K562 (cell line): ENCODE measurements at regions not wholly inside any gene's neighbourhood (a gene's known extent, or its start where the extent isn't known, plus 50 kb on each side); places are given as distances from the start of the nearest gene placed in this dataset.
A peak's percentile ranks its signal among the peaks of the same experiment; 100 is the strongest.

Experiments used
- ATF7 ChIP-seq: fragments of 450-650 bp; IDR thresholded peaks from 2 replicates; pipeline ENCODE4 v1.7.1; 2014; ENCODE audit warnings: mild to moderate bottlenecking, moderate library complexity
- CXXC5 ChIP-seq: fragments of 250-450 bp; sonication (Bioruptor Pico); IDR thresholded peaks from 2 replicates; pipeline ENCODE4 v1.8.0; 2022; ENCODE audit warnings: inconsistent platforms, mild to moderate bottlenecking, moderate library complexity
- HNRNPK ChIP-seq: fragments of 200-400 bp; formaldehyde crosslinking; IDR thresholded peaks from one replicate; pipeline ENCODE4 v1.6.1; 2018; ENCODE audit warnings: mild to moderate bottlenecking, low read depth, low read length; ENCODE audit not compliant: poor library complexity, severe bottlenecking
- MTA1 ChIP-seq: fragments of 450-650 bp; IDR thresholded peaks from 2 replicates; pipeline ENCODE4 v1.6.1; 2017; ENCODE audit warnings: borderline replicate concordance
- MXI1 ChIP-seq: IDR thresholded peaks from 2 replicates; pipeline ENCODE4 v1.6.1; 2011; ENCODE audit warnings: low read depth, mild to moderate bottlenecking, improper control_type of control experiment, low read length
- NRF1 ChIP-seq, 2 experiments: fragments of 450-650 bp; IDR thresholded peaks in 1 of 2; conservative IDR thresholded peaks in 1 of 2; 2 replicates each; pipeline ENCODE4 v1.6.1; 2014; ENCODE audit warnings: mild to moderate bottlenecking in 2 of 2
- PHB2 ChIP-seq: fragments of 450-650 bp; IDR thresholded peaks from 2 replicates; pipeline ENCODE4 v1.6.1; 2017; ENCODE audit warnings: low read depth
- RFX5 ChIP-seq: IDR thresholded peaks from 2 replicates; pipeline ENCODE4 v1.6.1; 2011; ENCODE audit warnings: low read depth, mild to moderate bottlenecking, improper control_type of control experiment, low read length
- SAFB ChIP-seq: fragments of 200-400 bp; formaldehyde crosslinking; IDR thresholded peaks from 2 replicates; pipeline ENCODE4 v1.6.1; 2017; ENCODE audit warnings: low read depth, low read length, borderline replicate concordance
- SAFB2 ChIP-seq: fragments of 200-400 bp; formaldehyde crosslinking; IDR thresholded peaks from 2 replicates; pipeline ENCODE4 v1.6.1; 2018; ENCODE audit warnings: borderline replicate concordance, low read length, low read depth, moderate library complexity; ENCODE audit not compliant: severe bottlenecking
- SNRNP70 ChIP-seq: fragments of 200-400 bp; formaldehyde crosslinking; optimal IDR thresholded peaks from 2 replicates; pipeline ENCODE3; 2017; ENCODE audit warnings: low read depth, low read length
- SPI1 ChIP-seq: IDR thresholded peaks from 2 replicates; pipeline ENCODE4 v1.6.1; 2011; ENCODE audit warnings: low read depth, low read length, control low read depth, borderline replicate concordance
- SRSF3 ChIP-seq: fragments of 200-400 bp; formaldehyde crosslinking; IDR thresholded peaks from 2 replicates; pipeline ENCODE4 v1.6.1; 2016; ENCODE audit warnings: mild to moderate bottlenecking, low read length, moderate library complexity; ENCODE audit not compliant: insufficient read depth
- STAG1 ChIP-seq: sonication (generic); formaldehyde crosslinking; IDR thresholded peaks from 2 replicates; pipeline ENCODE4 v1.5.0; 2020; ENCODE audit warnings: missing genetic modification reagents, borderline replicate concordance
- TAF1 ChIP-seq: IDR thresholded peaks from 2 replicates; pipeline ENCODE4 v1.6.1; 2011; ENCODE audit warnings: mild to moderate bottlenecking, low read length, moderate library complexity; ENCODE audit not compliant: insufficient read depth, control insufficient read depth, severe bottlenecking; ENCODE audit errors: extremely low read depth
- TEAD2 ChIP-seq: fragments of 450-650 bp; IDR thresholded peaks from 2 replicates; pipeline ENCODE4 v1.6.1; 2016; ENCODE audit warnings: missing genetic modification characterization, control low read depth, missing compliant biosample characterization
- THRAP3 ChIP-seq: fragments of 450-650 bp; IDR thresholded peaks from 2 replicates; pipeline ENCODE4 v1.6.1; 2016; ENCODE audit warnings: mild to moderate bottlenecking, inconsistent platforms, borderline replicate concordance
- ZNF431 ChIP-seq: sonication (generic); formaldehyde crosslinking; IDR thresholded peaks from 2 replicates; pipeline ENCODE4 v1.8.0; 2022; ENCODE audit warnings: mild to moderate bottlenecking, missing genetic modification reagents
- ZNF778 ChIP-seq: fragments of 450-650 bp; formaldehyde crosslinking; IDR thresholded peaks from 2 replicates; pipeline ENCODE4 v1.4.0; 2020; ENCODE audit warnings: mild to moderate bottlenecking, moderate library complexity
- TF ChIP-seq, protein P1 (sequence below), 2 experiments: fragments of 450-650 bp in 1 of 2; sonication (generic) in 1 of 2; formaldehyde crosslinking in 1 of 2; IDR thresholded peaks in 1 of 2; conservative IDR thresholded peaks in 1 of 2; 2 replicates each; pipeline versions ENCODE4 v1.6.1 to v1.8.1; 2016 to 2023; ENCODE audit warnings: mild to moderate bottlenecking in 2 of 2, moderate library complexity in 2 of 2, inconsistent platforms in 1 of 2, missing genetic modification reagents in 1 of 2
- TF ChIP-seq, protein P2 (sequence below): fragments of 250-450 bp; sonication (Bioruptor Pico); IDR thresholded peaks from 2 replicates; pipeline ENCODE4 v1.6.1; 2021; ENCODE audit warnings: mild to moderate bottlenecking
- TF ChIP-seq, protein P3 (sequence below): fragments of 200-800 bp; sonication (Bioruptor generic); IDR thresholded peaks from 2 replicates; pipeline ENCODE4 v1.6.1; 2017; ENCODE audit warnings: missing genetic modification characterization, missing compliant biosample characterization
- TF ChIP-seq, protein P4 (sequence below): fragments of 200-400 bp; formaldehyde crosslinking; IDR thresholded peaks from 2 replicates; pipeline ENCODE4 v1.6.1; 2017; ENCODE audit warnings: mild to moderate bottlenecking, low read depth, low read length, moderate library complexity

DNA sequence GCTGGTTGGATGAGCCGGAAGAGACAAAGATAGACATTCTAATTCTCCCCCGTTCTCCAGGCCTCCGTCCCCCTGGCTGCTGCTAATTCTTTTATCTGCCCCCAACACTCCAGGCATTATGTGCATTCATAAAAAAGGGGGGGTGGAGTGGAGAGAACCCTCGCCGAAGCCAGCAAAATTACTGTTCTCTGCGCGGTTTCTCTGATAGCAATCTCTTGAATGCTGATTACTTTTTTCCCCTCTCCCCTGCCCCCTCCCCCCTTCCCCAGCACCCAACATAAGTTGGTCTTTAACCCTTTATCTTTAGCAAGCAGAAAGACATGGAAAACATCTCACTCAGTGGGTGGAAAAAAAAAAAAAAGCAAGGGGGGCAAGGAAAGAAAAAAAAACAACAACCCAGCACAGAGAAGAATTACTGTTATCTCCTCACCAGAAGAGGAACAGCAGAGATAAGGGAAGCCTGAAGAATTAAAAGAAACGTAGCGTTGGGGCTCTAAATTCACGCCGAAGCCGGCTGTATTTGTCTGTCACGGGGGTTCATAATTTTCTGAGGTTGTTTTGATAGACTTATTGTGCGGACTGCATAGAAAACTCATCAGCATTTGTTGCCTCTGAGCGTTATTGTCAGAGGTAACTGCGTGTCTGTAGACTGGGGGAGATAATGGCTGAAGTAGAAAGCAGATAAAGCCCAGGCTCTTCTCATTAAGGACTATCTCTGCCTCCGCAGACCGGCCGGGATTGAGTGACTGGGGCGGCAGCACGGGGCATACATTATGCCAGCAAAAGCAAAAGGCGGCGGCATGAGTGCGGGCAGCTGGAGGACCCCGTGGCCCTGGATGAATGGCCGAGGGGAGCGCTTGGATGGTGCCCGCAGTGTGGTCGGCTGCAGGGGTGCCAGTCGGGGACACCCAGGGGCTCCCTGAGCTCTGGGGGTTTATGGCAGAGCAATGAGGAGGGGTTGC is 126.9 kb downstream of the MRM1 start (continued):
- TF ChIP-seq, protein P1, sequence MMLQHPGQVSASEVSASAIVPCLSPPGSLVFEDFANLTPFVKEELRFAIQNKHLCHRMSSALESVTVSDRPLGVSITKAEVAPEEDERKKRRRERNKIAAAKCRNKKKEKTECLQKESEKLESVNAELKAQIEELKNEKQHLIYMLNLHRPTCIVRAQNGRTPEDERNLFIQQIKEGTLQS (IDR thresholded peaks at IDR 0.05) = no peak
- TF ChIP-seq, protein P1 (CRISPR knock-in tag; conservative IDR thresholded peaks at IDR 0.05) = no peak
- TF ChIP-seq PHB2 = peak; percentile 27; the same call in 1 of the 2 replicates
- TF ChIP-seq, protein P2, sequence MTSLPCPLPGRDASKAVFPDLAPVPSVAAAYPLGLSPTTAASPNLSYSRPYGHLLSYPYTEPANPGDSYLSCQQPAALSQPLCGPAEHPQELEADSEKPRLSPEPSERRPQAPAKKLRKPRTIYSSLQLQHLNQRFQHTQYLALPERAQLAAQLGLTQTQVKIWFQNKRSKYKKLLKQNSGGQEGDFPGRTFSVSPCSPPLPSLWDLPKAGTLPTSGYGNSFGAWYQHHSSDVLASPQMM (CRISPR knock-in tag) = no peak
- no peak for TF ChIP-seq ZNF778 (CRISPR knock-in tag)
- no peak for TF ChIP-seq THRAP3
- no peak for TF ChIP-seq SAFB2
- TF ChIP-seq SRSF3 = no peak
- no peak for TF ChIP-seq SNRNP70
- no peak for TF ChIP-seq TAF1
- peak; percentile 91 for TF ChIP-seq CXXC5 (CRISPR knock-in tag)
- no peak for TF ChIP-seq ATF7
- TF ChIP-seq ZNF431 (CRISPR knock-in tag) = no peak
- no peak for TF ChIP-seq SAFB
- TF ChIP-seq TEAD2 (tag) = no peak
- TF ChIP-seq SPI1 = peak; percentile 77; the same call in 1 of the 2 replicates
- TF ChIP-seq MTA1 = peak; percentile 90
- no peak for TF ChIP-seq RFX5
- TF ChIP-seq, protein P3, sequence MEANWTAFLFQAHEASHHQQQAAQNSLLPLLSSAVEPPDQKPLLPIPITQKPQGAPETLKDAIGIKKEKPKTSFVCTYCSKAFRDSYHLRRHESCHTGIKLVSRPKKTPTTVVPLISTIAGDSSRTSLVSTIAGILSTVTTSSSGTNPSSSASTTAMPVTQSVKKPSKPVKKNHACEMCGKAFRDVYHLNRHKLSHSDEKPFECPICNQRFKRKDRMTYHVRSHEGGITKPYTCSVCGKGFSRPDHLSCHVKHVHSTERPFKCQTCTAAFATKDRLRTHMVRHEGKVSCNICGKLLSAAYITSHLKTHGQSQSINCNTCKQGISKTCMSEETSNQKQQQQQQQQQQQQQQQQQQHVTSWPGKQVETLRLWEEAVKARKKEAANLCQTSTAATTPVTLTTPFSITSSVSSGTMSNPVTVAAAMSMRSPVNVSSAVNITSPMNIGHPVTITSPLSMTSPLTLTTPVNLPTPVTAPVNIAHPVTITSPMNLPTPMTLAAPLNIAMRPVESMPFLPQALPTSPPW (CRISPR knock-in tag) = peak; percentile 98
- TF ChIP-seq, protein P4, sequence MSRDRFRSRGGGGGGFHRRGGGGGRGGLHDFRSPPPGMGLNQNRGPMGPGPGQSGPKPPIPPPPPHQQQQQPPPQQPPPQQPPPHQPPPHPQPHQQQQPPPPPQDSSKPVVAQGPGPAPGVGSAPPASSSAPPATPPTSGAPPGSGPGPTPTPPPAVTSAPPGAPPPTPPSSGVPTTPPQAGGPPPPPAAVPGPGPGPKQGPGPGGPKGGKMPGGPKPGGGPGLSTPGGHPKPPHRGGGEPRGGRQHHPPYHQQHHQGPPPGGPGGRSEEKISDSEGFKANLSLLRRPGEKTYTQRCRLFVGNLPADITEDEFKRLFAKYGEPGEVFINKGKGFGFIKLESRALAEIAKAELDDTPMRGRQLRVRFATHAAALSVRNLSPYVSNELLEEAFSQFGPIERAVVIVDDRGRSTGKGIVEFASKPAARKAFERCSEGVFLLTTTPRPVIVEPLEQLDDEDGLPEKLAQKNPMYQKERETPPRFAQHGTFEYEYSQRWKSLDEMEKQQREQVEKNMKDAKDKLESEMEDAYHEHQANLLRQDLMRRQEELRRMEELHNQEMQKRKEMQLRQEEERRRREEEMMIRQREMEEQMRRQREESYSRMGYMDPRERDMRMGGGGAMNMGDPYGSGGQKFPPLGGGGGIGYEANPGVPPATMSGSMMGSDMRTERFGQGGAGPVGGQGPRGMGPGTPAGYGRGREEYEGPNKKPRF = no peak
- TF ChIP-seq NRF1 (conservative IDR thresholded peaks at IDR 0.05 in 1 of 2, IDR thresholded peaks at IDR 0.05 in 1 of 2) = no peak
- TF ChIP-seq HNRNPK = no peak
- no peak for TF ChIP-seq MXI1
- no peak for TF ChIP-seq STAG1 (CRISPR knock-in tag)
